GM12878 (cell line): ENCODE measurements at regions not wholly inside any gene's neighbourhood (a gene's known extent, or its start where the extent isn't known, plus 50 kb on each side); places are given as distances from the start of the nearest gene placed in this dataset.

ENCODE experiments used
- JUND ChIP-seq: IDR thresholded peaks from 2 replicates; pipeline ENCODE4 v1.6.1; 2012; ENCODE audit warnings: low read depth, mild to moderate bottlenecking, low read length, improper control_type of control experiment, moderate library complexity
- TAF1 ChIP-seq: IDR thresholded peaks from 2 replicates; pipeline ENCODE4 v1.6.1; 2011; ENCODE audit warnings: mild to moderate bottlenecking, low read depth, low read length, borderline replicate concordance

DNA sequence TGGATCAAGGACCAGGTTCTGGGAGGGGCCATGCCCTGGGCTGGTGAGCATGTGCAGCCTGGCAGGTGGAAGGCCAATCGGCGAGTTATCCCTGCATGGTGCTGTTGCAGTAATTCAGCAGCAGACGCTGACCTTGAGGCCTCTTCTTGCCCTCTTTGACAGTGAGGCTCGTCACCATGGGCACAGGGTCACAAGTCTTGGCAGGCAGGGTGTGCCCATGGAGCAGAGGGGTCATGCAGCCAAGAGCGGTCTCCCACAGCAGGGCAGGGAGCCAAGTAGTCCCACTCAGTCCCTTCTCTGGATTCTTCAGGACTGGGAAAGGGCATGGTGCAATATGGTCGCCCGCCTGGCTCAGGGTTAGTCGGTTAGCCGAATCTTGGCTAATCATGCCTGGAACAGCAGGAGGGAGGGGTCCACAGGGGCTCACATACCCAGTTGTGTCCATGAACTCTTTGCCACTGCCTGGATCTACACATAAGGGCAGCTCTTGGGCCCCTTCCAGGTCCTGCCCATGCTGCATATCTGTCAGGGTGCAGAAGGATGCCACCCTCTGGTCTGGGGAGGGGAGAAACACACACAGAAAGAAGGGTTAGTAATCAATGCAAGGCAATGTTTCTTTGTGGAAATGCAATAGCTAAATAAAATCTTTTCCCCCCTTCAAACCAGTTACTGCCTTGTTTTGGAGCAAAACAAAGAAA lies 226.8 kb downstream of the SIPA1L2 start:
- no peak for TF ChIP-seq JUND
- TF ChIP-seq TAF1 = no peak
